Hepatocyte (in vitro differentiated cells): ENCODE measurements at regions not wholly inside any gene's neighbourhood (a gene's known extent, or its start where the extent isn't known, plus 50 kb on each side); places are given as distances from the start of the nearest gene placed in this dataset.

Experiments
- EZH2 ChIP-seq: fragments of 200-600 bp; sonication (generic); IDR thresholded peaks from 2 replicates; pipeline ENCODE4 v1.6.1; 2016; ENCODE audit warnings: antibody characterized with exemption, mild to moderate bottlenecking, borderline replicate concordance
- EZH2phosphoT487 ChIP-seq: fragments of 200-600 bp; sonication (generic); IDR thresholded peaks from one replicate; pipeline ENCODE4 v1.6.1; 2018; ENCODE audit warnings: antibody characterized with exemption, mild to moderate bottlenecking, low read depth, moderate library complexity; ENCODE audit not compliant: unreplicated experiment, severe bottlenecking
- TF ChIP-seq, protein P1 (sequence below): fragments of 200-600 bp; sonication (generic); IDR thresholded peaks from 2 replicates; pipeline ENCODE4 v1.5.1; 2016; ENCODE audit warnings: antibody characterized with exemption, mild to moderate bottlenecking; ENCODE audit not compliant: poor library complexity

GRCh38 chr6:15827496-15828255 lies 164.8 kb upstream of the DTNBP1 start:
- TF ChIP-seq, protein P1, sequence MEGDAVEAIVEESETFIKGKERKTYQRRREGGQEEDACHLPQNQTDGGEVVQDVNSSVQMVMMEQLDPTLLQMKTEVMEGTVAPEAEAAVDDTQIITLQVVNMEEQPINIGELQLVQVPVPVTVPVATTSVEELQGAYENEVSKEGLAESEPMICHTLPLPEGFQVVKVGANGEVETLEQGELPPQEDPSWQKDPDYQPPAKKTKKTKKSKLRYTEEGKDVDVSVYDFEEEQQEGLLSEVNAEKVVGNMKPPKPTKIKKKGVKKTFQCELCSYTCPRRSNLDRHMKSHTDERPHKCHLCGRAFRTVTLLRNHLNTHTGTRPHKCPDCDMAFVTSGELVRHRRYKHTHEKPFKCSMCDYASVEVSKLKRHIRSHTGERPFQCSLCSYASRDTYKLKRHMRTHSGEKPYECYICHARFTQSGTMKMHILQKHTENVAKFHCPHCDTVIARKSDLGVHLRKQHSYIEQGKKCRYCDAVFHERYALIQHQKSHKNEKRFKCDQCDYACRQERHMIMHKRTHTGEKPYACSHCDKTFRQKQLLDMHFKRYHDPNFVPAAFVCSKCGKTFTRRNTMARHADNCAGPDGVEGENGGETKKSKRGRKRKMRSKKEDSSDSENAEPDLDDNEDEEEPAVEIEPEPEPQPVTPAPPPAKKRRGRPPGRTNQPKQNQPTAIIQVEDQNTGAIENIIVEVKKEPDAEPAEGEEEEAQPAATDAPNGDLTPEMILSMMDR = no peak
- TF ChIP-seq EZH2 (no peak), EZH2phosphoT487 (no peak)
